ENCODE measurements at regions not wholly inside any gene's neighbourhood (a gene's known extent, or its start where the extent isn't known, plus 50 kb on each side); places are given as distances from the start of the nearest gene placed in this dataset.

GRCh38 chr21:36608897-36609225 is 90.1 kb upstream of the SIM2 start:
- no peak for TF ChIP-seq POLR2A (IDR thresholded peaks at IDR 0.05)
- TF ChIP-seq CTCF (IDR thresholded peaks at IDR 0.05 in 4 of 5, conservative IDR thresholded peaks at IDR 0.05 in 1 of 5), result no peak
